IMR-90 (cell line): ENCODE measurements at regions not wholly inside any gene's neighbourhood (a gene's known extent, or its start where the extent isn't known, plus 50 kb on each side); places are given as distances from the start of the nearest gene placed in this dataset.

ENCODE experiments used
- BHLHE40 ChIP-seq: fragments of 150-350 bp; IDR thresholded peaks from 2 replicates; pipeline ENCODE4 v1.6.1; 2016; ENCODE audit warnings: mild to moderate bottlenecking, low read depth, low read length
- CEBPB ChIP-seq: IDR thresholded peaks from 2 replicates; pipeline ENCODE4 v1.6.1; 2012; ENCODE audit warnings: low read depth, low read length, improper control_type of control experiment
- CTCF ChIP-seq: conservative IDR thresholded peaks from 2 replicates; pipeline ENCODE4 v1.5.1; 2012; ENCODE audit warnings: mild to moderate bottlenecking, low read depth, low read length, improper control_type of control experiment
- ELK1 ChIP-seq: fragments of 150-350 bp; IDR thresholded peaks from 2 replicates; pipeline ENCODE4 v1.6.1; 2016; ENCODE audit warnings: low read depth, mild to moderate bottlenecking, low read length, moderate library complexity, borderline replicate concordance
- MAFK ChIP-seq: IDR thresholded peaks from 2 replicates; pipeline ENCODE4 v1.6.1; 2012; ENCODE audit warnings: low read depth, low read length, improper control_type of control experiment
- MAZ ChIP-seq: IDR thresholded peaks from 2 replicates; pipeline ENCODE4 v1.6.1; 2012; ENCODE audit warnings: low read depth, mild to moderate bottlenecking, low read length, improper control_type of control experiment, moderate library complexity, borderline replicate concordance
- NFE2L2 ChIP-seq: fragments of 150-350 bp; IDR thresholded peaks from 2 replicates; pipeline ENCODE4 v1.6.1; 2016; ENCODE audit warnings: low read depth, mild to moderate bottlenecking, low read length
- POLR2A ChIP-seq: IDR thresholded peaks from 2 replicates; pipeline ENCODE4 v1.6.1; 2012; ENCODE audit warnings: mild to moderate bottlenecking, low read depth, low read length
- RAD21 ChIP-seq: IDR thresholded peaks from 2 replicates; pipeline ENCODE4 v1.6.1; 2012; ENCODE audit warnings: low read length, improper control_type of control experiment
- RCOR1 ChIP-seq: IDR thresholded peaks from 2 replicates; pipeline ENCODE4 v1.6.1; 2012; ENCODE audit warnings: mild to moderate bottlenecking, low read length, improper control_type of control experiment; ENCODE audit not compliant: insufficient replicate concordance
- RFX5 ChIP-seq: IDR thresholded peaks from 2 replicates; pipeline ENCODE4 v1.8.0; 2012; ENCODE audit warnings: low read depth, mild to moderate bottlenecking, low read length, moderate library complexity
- SMC3 ChIP-seq: fragments of 150-350 bp; IDR thresholded peaks from 2 replicates; pipeline ENCODE4 v1.6.1; 2016; ENCODE audit warnings: low read depth, mild to moderate bottlenecking, antibody characterized with exemption, low read length, moderate library complexity
- USF2 ChIP-seq: fragments of 150-350 bp; IDR thresholded peaks from 2 replicates; pipeline ENCODE4 v1.6.1; 2017; ENCODE audit warnings: mild to moderate bottlenecking, antibody characterized with exemption, low read length, low read depth

GRCh38 chr2:48174503-48174902 lies 140.0 kb upstream of the FOXN2 start:
- TF ChIP-seq CTCF (no peak), POLR2A (no peak), CEBPB (no peak), USF2 (no peak), NFE2L2 (no peak), BHLHE40 (no peak), RFX5 (no peak), RCOR1 (no peak), MAZ (no peak), RAD21 (no peak), MAFK (no peak), ELK1 (no peak), SMC3 (no peak)
